HepG2 (cell line): ENCODE measurements at regions not wholly inside any gene's neighbourhood (a gene's known extent, or its start where the extent isn't known, plus 50 kb on each side); places are given as distances from the start of the nearest gene placed in this dataset.

ENCODE experiments used
- ATAC-seq: fragments of 200-7000 bp; cut with Tn5 transposase; 3 replicates; pipeline ENCODE4 v1.9.1; 2020; ENCODE audit warnings: mild to moderate bottlenecking, moderate library complexity
- BruUV-seq: library from RNA; stranded (reverse); fragments of 400-500 nt; replicated peaks from 2 replicates; lab custom pipeline; 2021; lab: Mats Ljungman, UMichigan
- CTCF ChIA-PET: fragments of 300-600 bp; formaldehyde crosslinking; extraction: SDS; loops from one replicate; lab custom pipeline; 2021; ENCODE audit warnings: low total read pairs, inconsistent platforms, low intra/inter-chr PET ratio; lab: Yijun Ruan, JAX
- POLR2A ChIA-PET: fragments of 350-600 bp; sonication (Branson Sonifier 250); formaldehyde crosslinking; loops from one replicate; lab custom pipeline; 2020; ENCODE audit warnings: antibody characterized with exemption, inconsistent platforms; lab: Yijun Ruan, JAX
- DNase-seq: peaks from one replicate; pipeline ENCODE4 v3.0.0-alpha.2; 2015; ENCODE audit warnings: low spot score
- FAIRE-seq: peaks from 3 replicates; lab custom pipeline; 2011; peaks lifted over from hg19 to GRCh38; lab: Jason Lieb, UNC
- H2AFZ ChIP-seq: one replicate; pipeline ENCODE4 v1.6.1; 2011; ENCODE audit warnings: low read length, inconsistent platforms
- H3K27ac ChIP-seq: fragments of 300-600 bp; 3 replicates; pipeline ENCODE4 v1.8.0; 2011; ENCODE audit warnings: mixed run types, mild to moderate bottlenecking, mixed read lengths, low read length, inconsistent platforms; ENCODE audit not compliant: insufficient read depth; ENCODE audit errors: extremely low read length
- H3K27me3 ChIP-seq, 2 experiments: fragments of 200-600 bp in 1 of 2; 2 replicates in 1 of 2; 3 replicates in 1 of 2; pipeline versions ENCODE4 v1.6.0 to v1.8.0; 2011; ENCODE audit warnings: low read length in 2 of 2, mild to moderate bottlenecking in 2 of 2, moderate library complexity in 2 of 2, inconsistent platforms in 1 of 2; ENCODE audit not compliant: insufficient read depth in 2 of 2, control insufficient read depth in 1 of 2
- H3K36me3 ChIP-seq, 2 experiments: fragments of 200-600 bp in 1 of 2; replicated peaks in 1 of 2; 2 replicates in 1 of 2; 3 replicates in 1 of 2; pipeline versions ENCODE4 v1.5.1 to v1.8.0; 2011; ENCODE audit warnings: low read length in 2 of 2, inconsistent platforms in 1 of 2; ENCODE audit not compliant: insufficient read depth in 2 of 2, control insufficient read depth in 1 of 2
- H3K4me1 ChIP-seq: 2 replicates; pipeline ENCODE4 v1.5.1; 2012; ENCODE audit warnings: low read length, inconsistent platforms; ENCODE audit not compliant: insufficient read depth
- H3K4me2 ChIP-seq: 2 replicates; pipeline ENCODE4 v1.6.0; 2011; ENCODE audit warnings: low read depth, low read length, inconsistent platforms
- H3K4me3 ChIP-seq, 3 experiments: fragments of 200-600 bp in 1 of 3; sonication (generic), shearing (Covaris generic) in 1 of 3; replicated peaks in 1 of 3; 2 replicates each; pipeline ENCODE4 v1.5.1; 2011 to 2016; ENCODE audit warnings: low read length in 3 of 3, inconsistent platforms in 2 of 3, low read depth in 2 of 3, mild to moderate bottlenecking in 2 of 3, control low read depth in 1 of 3, mixed read lengths in 1 of 3; ENCODE audit not compliant: insufficient read depth in 1 of 3
- H3K79me2 ChIP-seq: one replicate; pipeline ENCODE4 v1.6.1; 2011; ENCODE audit warnings: low read length, inconsistent platforms; ENCODE audit not compliant: insufficient read depth
- H3K9ac ChIP-seq: 2 replicates; pipeline ENCODE4 v1.6.0; 2011; ENCODE audit warnings: mild to moderate bottlenecking, low read depth, low read length, inconsistent platforms; ENCODE audit not compliant: insufficient read depth
- H3K9me3 ChIP-seq: 2 replicates; pipeline ENCODE4 v1.5.1; 2012; ENCODE audit warnings: mild to moderate bottlenecking, low read length
- H4K20me1 ChIP-seq: 2 replicates; pipeline ENCODE4 v1.6.0; 2011; ENCODE audit warnings: inconsistent platforms, mild to moderate bottlenecking, low read length, moderate library complexity; ENCODE audit not compliant: insufficient read depth
- FOXA3 ChIP-seq: IDR thresholded peaks from 2 replicates; pipeline ENCODE4 v1.6.1; 2016; ENCODE audit warnings: missing genetic modification reagents, missing compliant biosample characterization
- FUBP1 ChIP-seq: sonication (generic); formaldehyde crosslinking; IDR thresholded peaks from 2 replicates; pipeline ENCODE4 v1.5.1; 2020; ENCODE audit warnings: missing genetic modification reagents, mild to moderate bottlenecking, borderline replicate concordance
- KLF6 ChIP-seq: IDR thresholded peaks from 2 replicates; pipeline ENCODE4 v1.8.0; 2016; ENCODE audit warnings: missing biosample characterization, missing genetic modification reagents
- LBX2 ChIP-seq: sonication (generic); formaldehyde crosslinking; IDR thresholded peaks from 2 replicates; pipeline ENCODE4 v1.5.0; 2020; ENCODE audit warnings: missing genetic modification reagents, mild to moderate bottlenecking, borderline replicate concordance
- NR2F2 ChIP-seq: IDR thresholded peaks from 2 replicates; pipeline ENCODE4 v1.6.1; 2012; ENCODE audit warnings: low read depth, inconsistent platforms, borderline replicate concordance
- NR2F6 ChIP-seq, 2 experiments: IDR thresholded peaks; 2 replicates each; pipeline ENCODE4 v1.6.1; 2016; ENCODE audit warnings: antibody characterized with exemption in 1 of 2, mild to moderate bottlenecking in 1 of 2
- PPARG ChIP-seq: conservative IDR thresholded peaks from 2 replicates; pipeline ENCODE4 v1.6.1; 2016; ENCODE audit warnings: missing biosample characterization, missing genetic modification reagents
- RFXANK ChIP-seq: IDR thresholded peaks from 2 replicates; pipeline ENCODE4 v1.6.1; 2016
- RORA ChIP-seq: sonication (generic); formaldehyde crosslinking; IDR thresholded peaks from 2 replicates; pipeline ENCODE4 v1.5.0; 2020; ENCODE audit warnings: mild to moderate bottlenecking, missing genetic modification reagents, moderate library complexity
- RXRB ChIP-seq: IDR thresholded peaks from 2 replicates; pipeline ENCODE4 v1.6.1; 2016; ENCODE audit warnings: borderline replicate concordance, missing genetic modification reagents, missing compliant biosample characterization
- SAP130 ChIP-seq: IDR thresholded peaks from 2 replicates; pipeline ENCODE4 v1.6.1; 2016; ENCODE audit warnings: low read depth
- SOX13 ChIP-seq, 3 experiments: fragments of 450-650 bp in 1 of 3; sonication (generic) in 1 of 3; formaldehyde crosslinking in 1 of 3; IDR thresholded peaks in 2 of 3; conservative IDR thresholded peaks in 1 of 3; 2 replicates each; pipeline versions ENCODE4 v1.5.0 to v1.6.1; 2016 to 2020; ENCODE audit warnings: antibody characterized with exemption in 1 of 3, mild to moderate bottlenecking in 1 of 3, missing compliant biosample characterization in 1 of 3, missing genetic modification reagents in 1 of 3, moderate library complexity in 1 of 3
- SOX5 ChIP-seq: IDR thresholded peaks from 2 replicates; pipeline ENCODE4 v1.6.1; 2016; ENCODE audit warnings: borderline replicate concordance
- ZNF280B ChIP-seq: sonication (generic); formaldehyde crosslinking; IDR thresholded peaks from 2 replicates; pipeline ENCODE4 v1.5.0; 2020; ENCODE audit warnings: missing genetic modification reagents, mild to moderate bottlenecking, borderline replicate concordance
- ZNF292 ChIP-seq: sonication (generic); formaldehyde crosslinking; IDR thresholded peaks from 2 replicates; pipeline ENCODE4 v1.8.1; 2022; ENCODE audit warnings: mild to moderate bottlenecking, low read depth, missing genetic modification reagents, borderline replicate concordance
- ZNF362 ChIP-seq: sonication (generic); formaldehyde crosslinking; IDR thresholded peaks from 2 replicates; pipeline ENCODE4 v1.4.0; 2020; ENCODE audit warnings: missing genetic modification reagents, mild to moderate bottlenecking, borderline replicate concordance
- ZNF430 ChIP-seq: sonication (generic); formaldehyde crosslinking; IDR thresholded peaks from 2 replicates; pipeline ENCODE4 v1.9.0; 2021; ENCODE audit warnings: mild to moderate bottlenecking, missing genetic modification reagents
- ZNF496 ChIP-seq: sonication (generic); formaldehyde crosslinking; IDR thresholded peaks from 2 replicates; pipeline ENCODE4 v1.8.1; 2023; ENCODE audit warnings: mild to moderate bottlenecking, moderate library complexity, missing genetic modification reagents; ENCODE audit not compliant: insufficient replicate concordance
- ZNF550 ChIP-seq: sonication (generic); formaldehyde crosslinking; IDR thresholded peaks from 2 replicates; pipeline ENCODE4 v1.4.0; 2020; ENCODE audit warnings: mild to moderate bottlenecking, missing genetic modification reagents, borderline replicate concordance
- WGBS: methylation state at CpG from one replicate; pipeline ENCODE4 v1.1.6; 2017; ENCODE audit warnings: low lambda C conversion rate; 5-methylcytosine and 5-hydroxymethylcytosine counted together
- in situ Hi-C: cut with HindIII; loops from 2 replicates; pipeline ENCODE4 v1.10.0; 2017; ENCODE audit warnings: low pct_unique_long_range_greater_than_20kb; ENCODE audit not compliant: extremely low pct_ligation_motif_present
- intact Hi-C: fragments of 100-400 bp; cut with micrococcal nuclease; formaldehyde crosslinking; loops from one replicate; pipeline ENCODE4 v1.10.0; 2022; ENCODE audit not compliant: unreplicated experiment

GRCh38 chr2:105522645-105523044, 123.8 kb upstream of the FHL2 start (continued):
- TF ChIP-seq RXRB (CRISPR knock-in tag) = 0 out of 2 replicates have a peak, but pooled peaks have one; percentile 34
- 0 out of 2 replicates have a peak, but pooled peaks have one; percentile 19 for TF ChIP-seq FOXA3 (CRISPR knock-in tag)
- no peak for TF ChIP-seq FUBP1 (CRISPR knock-in tag)
- 0 out of 2 replicates have a peak, but pooled peaks have one; percentile 18 for TF ChIP-seq SAP130 (CRISPR knock-in tag)
- TF ChIP-seq RORA (CRISPR knock-in tag) = peak; percentile 99
- TF ChIP-seq ZNF292 (CRISPR knock-in tag) = peak; percentile 54; the same call in 1 of the 2 replicates
- TF ChIP-seq NR2F6 (IDR thresholded peaks at IDR 0.05) = peak; percentile 71
- peak; percentile 40; the same call in 1 of the 2 replicates for TF ChIP-seq NR2F6 (CRISPR knock-in tag; IDR thresholded peaks at IDR 0.05)
- TF ChIP-seq NR2F2 = peak; percentile 44; the same call in 1 of the 2 replicates
- TF ChIP-seq SOX13 (IDR thresholded peaks at IDR 0.05) = no peak
- peak in 1 of 2 experiments; percentile 89; a peak in 2 of 4 replicates for TF ChIP-seq SOX13 (CRISPR knock-in tag; conservative IDR thresholded peaks at IDR 0.05 in 1 of 2, IDR thresholded peaks at IDR 0.05 in 1 of 2)
- TF ChIP-seq SOX5 (CRISPR knock-in tag) = peak; percentile 83
- TF ChIP-seq ZNF496 (CRISPR knock-in tag) = no peak
- TF ChIP-seq, all 625 proteins: peak for 26

GRCh38 chr2:105521616-105522015, 122.8 kb upstream of the FHL2 start:
- no peak for FAIRE-seq
- in situ Hi-C loops = no loop called here
- TF ChIP-seq ZNF280B (CRISPR knock-in tag) (no peak), ZNF430 (CRISPR knock-in tag) (no peak), ZNF362 (CRISPR knock-in tag) (no peak), KLF6 (CRISPR knock-in tag) (no peak), LBX2 (CRISPR knock-in tag) (no peak), ZNF550 (CRISPR knock-in tag) (no peak), PPARG (CRISPR knock-in tag) (no peak), RFXANK (CRISPR knock-in tag) (no peak)

More at GRCh38 chr2:105521616-105522015, 122.8 kb upstream of the FHL2 start:
- CTCF ChIA-PET = interaction anchor here (0.7 to 4.1 kb wide), 5 partner anchors 144 to 176 kb away, joined by 3 to 78 read pairs (median 4); no protein-coding TSS in a partner anchor
- H3K9ac ChIP-seq = no peak overlapping the region
- H3K27ac ChIP-seq = no peak overlapping the region
- H3K4me2 ChIP-seq = no peak overlapping the region
- no peak for ATAC-seq
- H3K27me3 ChIP-seq = peaks cover 0 to 10% of the 10 kb centered on the region in 2 experiments; a peak in 2 of 5 replicates
- no peaks in the 10 kb centered on the region for H3K9me3 ChIP-seq
- intact Hi-C loops = loop anchor here (1.0 kb wide), 2 partner anchors 152 to 176 kb away; no protein-coding TSS in a partner anchor
- H3K4me1 ChIP-seq = peaks cover 10% of the 10 kb centered on the region; the same call in 1 of the 2 replicates
- no peaks in the 10 kb centered on the region for H3K36me3 ChIP-seq
- POLR2A ChIA-PET = no interaction called here
- no peaks in the 10 kb centered on the region for H4K20me1 ChIP-seq
- 43% methylated on average over 6 of the region's 6 CpGs for WGBS
- H3K79me2 ChIP-seq = no peaks in the 10 kb centered on the region
- no TSS peak for BruUV-seq
- no peak overlapping the region for H2AFZ ChIP-seq
- no peak overlapping the region for H3K4me3 ChIP-seq
- no peak for DNase-seq
